OCI-LY1 (cell line): ENCODE measurements at regions not wholly inside any gene's neighbourhood (a gene's known extent, or its start where the extent isn't known, plus 50 kb on each side); places are given as distances from the start of the nearest gene placed in this dataset.

Source experiments
- H2AFZ ChIP-seq: fragments of 200-600 bp; sonication (generic), shearing (Covaris generic); 2 replicates; pipeline ENCODE4 v1.6.0; 2014; ENCODE audit warnings: antibody characterized with exemption, mild to moderate bottlenecking, low read length
- H3F3A ChIP-seq: fragments of 200-600 bp; sonication (generic), shearing (Covaris generic); 2 replicates; pipeline ENCODE4 v1.6.0; 2014; ENCODE audit warnings: mild to moderate bottlenecking, antibody characterized with exemption, low read length, moderate library complexity; ENCODE audit not compliant: insufficient read depth
- H3K27ac ChIP-seq: fragments of 200-600 bp; sonication (generic); 2 replicates; pipeline ENCODE4 v1.5.1; 2014; ENCODE audit warnings: low read length, mixed run types, mild to moderate bottlenecking, low read depth; ENCODE audit not compliant: poor library complexity, severe bottlenecking
- H3K27me3 ChIP-seq: fragments of 200-600 bp; sonication (generic); 2 replicates; pipeline ENCODE4 v1.6.0; 2014; ENCODE audit warnings: antibody characterized with exemption, mild to moderate bottlenecking, low read length, moderate library complexity; ENCODE audit not compliant: insufficient read depth
- H3K36me3 ChIP-seq: fragments of 200-600 bp; sonication (generic); 2 replicates; pipeline ENCODE4 v1.6.1; 2014; ENCODE audit warnings: mild to moderate bottlenecking, antibody characterized with exemption, low read length, moderate library complexity, mixed read lengths; ENCODE audit not compliant: insufficient read depth
- H3K4me1 ChIP-seq: fragments of 200-600 bp; sonication (generic); 2 replicates; pipeline ENCODE4 v1.5.1; 2014; ENCODE audit warnings: mild to moderate bottlenecking, low read length, moderate library complexity; ENCODE audit not compliant: insufficient read depth, severe bottlenecking
- H3K4me2 ChIP-seq: fragments of 200-600 bp; sonication (generic), shearing (Covaris generic); 2 replicates; pipeline ENCODE4 v1.6.1; 2014; ENCODE audit warnings: low read length
- H3K4me3 ChIP-seq: fragments of 200-600 bp; sonication (generic); 2 replicates; pipeline ENCODE4 v1.5.1; 2014; ENCODE audit warnings: low read length, low read depth, mild to moderate bottlenecking, mixed read lengths; ENCODE audit not compliant: poor library complexity, severe bottlenecking
- H3K79me2 ChIP-seq: fragments of 200-600 bp; shearing (Covaris generic); 2 replicates; pipeline ENCODE4 v1.6.1; 2016; ENCODE audit warnings: mixed run types, low read length, mixed read lengths; ENCODE audit not compliant: insufficient read depth
- H3K9ac ChIP-seq: fragments of 200-600 bp; sonication (generic), shearing (Covaris generic); 2 replicates; pipeline ENCODE4 v1.6.1; 2014; ENCODE audit warnings: mild to moderate bottlenecking, low read length, mixed read lengths
- H3K9me2 ChIP-seq: fragments of 200-600 bp; sonication (generic), shearing (Covaris generic); 2 replicates; pipeline ENCODE4 v1.6.1; 2014; ENCODE audit warnings: low read depth, mild to moderate bottlenecking, low read length, mixed read lengths
- H3K9me3 ChIP-seq: fragments of 200-600 bp; shearing (Covaris generic); 2 replicates; pipeline ENCODE4 v1.6.1; 2014; ENCODE audit warnings: low read length, mixed read lengths
- H4K20me1 ChIP-seq: fragments of 200-600 bp; sonication (generic), shearing (Covaris generic); 2 replicates; pipeline ENCODE4 v1.6.0; 2016; ENCODE audit warnings: mild to moderate bottlenecking, low read length; ENCODE audit not compliant: insufficient read depth
- EZH2 ChIP-seq: fragments of 200-600 bp; sonication (generic), shearing (Covaris generic); IDR thresholded peaks from 2 replicates; pipeline ENCODE4 v1.8.0; 2017; ENCODE audit warnings: borderline replicate concordance, mixed run types, mild to moderate bottlenecking, antibody characterized with exemption, low read length, moderate library complexity, mixed read lengths
- TF ChIP-seq, protein P1 (sequence below): fragments of 200-600 bp; sonication (generic), shearing (Covaris generic); IDR thresholded peaks from 2 replicates; pipeline ENCODE4 v1.5.1; 2017; ENCODE audit warnings: mild to moderate bottlenecking, antibody characterized with exemption, low read length, moderate library complexity, mixed read lengths

DNA sequence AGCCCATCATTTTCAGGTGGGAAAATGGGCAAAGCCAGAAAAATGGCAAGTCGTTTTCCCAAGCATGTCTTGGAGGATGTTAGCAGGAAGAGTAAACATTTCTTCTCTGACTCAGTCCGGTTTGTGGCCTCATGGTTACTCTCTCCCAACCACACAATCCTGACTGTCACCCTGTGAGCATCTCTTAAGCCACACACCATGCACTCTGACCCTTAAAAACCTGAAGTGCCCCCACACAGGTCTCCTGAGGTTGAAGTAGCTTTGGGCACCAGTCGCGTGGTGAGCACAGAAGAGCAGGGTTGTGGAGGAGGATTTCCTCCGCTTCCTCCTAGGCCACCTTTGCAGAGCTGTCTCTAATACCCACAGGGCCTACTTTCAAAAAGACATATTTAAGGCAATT lies 387.3 kb upstream of the NPVF start:
- Histone ChIP-seq H3K79me2 (no peaks in the 10 kb centered on the region), H3K27ac (no peak overlapping the region), H3K9me2 (no peaks in the 10 kb centered on the region), H2AFZ (no peak overlapping the region), H3K4me3 (no peak overlapping the region), H3K4me1 (peaks cover 7% of the 10 kb centered on the region), H3K9me3 (no peaks in the 10 kb centered on the region), H3K9ac (no peak overlapping the region), H4K20me1 (no peaks in the 10 kb centered on the region), H3K27me3 (no peaks in the 10 kb centered on the region; the same call in 1 of the 2 replicates), H3K36me3 (no peaks in the 10 kb centered on the region), H3K4me2 (no peak overlapping the region), H3F3A (no peaks in the 10 kb centered on the region)
- TF ChIP-seq, protein P1, sequence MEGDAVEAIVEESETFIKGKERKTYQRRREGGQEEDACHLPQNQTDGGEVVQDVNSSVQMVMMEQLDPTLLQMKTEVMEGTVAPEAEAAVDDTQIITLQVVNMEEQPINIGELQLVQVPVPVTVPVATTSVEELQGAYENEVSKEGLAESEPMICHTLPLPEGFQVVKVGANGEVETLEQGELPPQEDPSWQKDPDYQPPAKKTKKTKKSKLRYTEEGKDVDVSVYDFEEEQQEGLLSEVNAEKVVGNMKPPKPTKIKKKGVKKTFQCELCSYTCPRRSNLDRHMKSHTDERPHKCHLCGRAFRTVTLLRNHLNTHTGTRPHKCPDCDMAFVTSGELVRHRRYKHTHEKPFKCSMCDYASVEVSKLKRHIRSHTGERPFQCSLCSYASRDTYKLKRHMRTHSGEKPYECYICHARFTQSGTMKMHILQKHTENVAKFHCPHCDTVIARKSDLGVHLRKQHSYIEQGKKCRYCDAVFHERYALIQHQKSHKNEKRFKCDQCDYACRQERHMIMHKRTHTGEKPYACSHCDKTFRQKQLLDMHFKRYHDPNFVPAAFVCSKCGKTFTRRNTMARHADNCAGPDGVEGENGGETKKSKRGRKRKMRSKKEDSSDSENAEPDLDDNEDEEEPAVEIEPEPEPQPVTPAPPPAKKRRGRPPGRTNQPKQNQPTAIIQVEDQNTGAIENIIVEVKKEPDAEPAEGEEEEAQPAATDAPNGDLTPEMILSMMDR = no peak
- no peak for TF ChIP-seq EZH2

DNA sequence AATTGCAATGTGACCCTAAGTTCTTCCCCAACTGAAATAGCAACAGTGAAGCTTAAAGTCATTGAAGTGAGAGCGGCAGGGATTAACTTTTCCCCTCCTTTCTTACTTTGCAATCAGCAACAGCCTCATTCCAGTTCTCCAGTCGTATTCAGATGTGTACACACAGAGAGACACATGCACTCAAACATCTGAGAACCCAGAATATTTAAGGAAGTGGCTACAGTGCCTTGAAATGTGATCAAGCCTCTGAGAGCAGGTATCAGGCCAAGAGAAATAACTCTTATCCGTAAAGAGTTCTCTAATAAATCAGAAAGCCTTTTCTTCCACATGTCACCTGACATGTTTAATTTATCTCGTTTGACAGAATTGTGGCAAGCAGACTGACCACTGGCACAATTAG lies 388.9 kb upstream of the NPVF start:
- Histone ChIP-seq H3F3A (no peaks in the 10 kb centered on the region), H3K9me2 (no peaks in the 10 kb centered on the region), H4K20me1 (no peaks in the 10 kb centered on the region), H3K9ac (no peak overlapping the region), H3K27me3 (no peaks in the 10 kb centered on the region; the same call in 1 of the 2 replicates), H3K4me2 (no peak overlapping the region), H3K36me3 (no peaks in the 10 kb centered on the region), H3K79me2 (no peaks in the 10 kb centered on the region), H3K4me1 (peaks cover 9% of the 10 kb centered on the region), H2AFZ (no peak overlapping the region), H3K27ac (no peak overlapping the region), H3K4me3 (no peak overlapping the region), H3K9me3 (no peaks in the 10 kb centered on the region)
- no peak for TF ChIP-seq EZH2
- TF ChIP-seq, protein P1 = no peak

DNA sequence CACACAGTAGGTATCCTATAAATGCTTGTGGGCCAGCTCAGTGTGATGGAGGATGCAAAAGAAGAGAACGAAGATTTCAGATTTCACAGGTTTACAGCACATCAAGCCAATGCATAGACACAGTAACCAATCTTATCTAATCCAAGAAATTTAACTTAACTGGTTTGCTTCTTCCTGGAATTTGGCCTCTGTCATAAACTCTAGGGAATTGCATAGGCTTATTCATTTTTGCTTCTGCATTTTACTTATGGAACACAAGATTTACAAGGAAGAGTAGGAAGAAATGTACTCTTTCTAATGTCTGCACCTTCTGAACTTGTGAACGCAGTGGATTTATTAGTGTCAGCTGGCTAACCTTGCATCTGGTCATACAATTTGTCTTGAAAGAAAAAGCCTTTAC lies 389.4 kb upstream of the NPVF start:
- Histone ChIP-seq H3K79me2 (no peaks in the 10 kb centered on the region), H3K9me3 (no peaks in the 10 kb centered on the region)
- TF ChIP-seq, protein P1 = no peak
- no peak for TF ChIP-seq EZH2

More for the DNA sequence above, 389.4 kb upstream of the NPVF start:
- no peak overlapping the region for H3K4me2 ChIP-seq
- H3K9ac ChIP-seq = no peak overlapping the region
- no peaks in the 10 kb centered on the region; the same call in 1 of the 2 replicates for H3K27me3 ChIP-seq
- no peaks in the 10 kb centered on the region for H4K20me1 ChIP-seq
- no peaks in the 10 kb centered on the region for H3F3A ChIP-seq
- H3K36me3 ChIP-seq = no peaks in the 10 kb centered on the region
- H3K4me3 ChIP-seq = no peak overlapping the region
- H3K4me1 ChIP-seq = peaks cover 9% of the 10 kb centered on the region
- no peak overlapping the region for H2AFZ ChIP-seq
- H3K9me2 ChIP-seq = no peaks in the 10 kb centered on the region
- no peak overlapping the region for H3K27ac ChIP-seq
